ENCODE measurements at regions not wholly inside any gene's neighbourhood (a gene's known extent, or its start where the extent isn't known, plus 50 kb on each side); places are given as distances from the start of the nearest gene placed in this dataset.

- peaks cover 31% of the 10 kb centered on the region for H3K27me3 ChIP-seq (replicated peaks; ENCODE audit: insufficient read depth, low read depth, low read length, poor library complexity)
- CTCF ChIA-PET, result no interaction called here
- H3K9me3 ChIP-seq (ENCODE audit: low read depth, low read length, poor library complexity, severe bottlenecking), result no peaks in the 10 kb centered on the region
- no peak overlapping the region for H3K27ac ChIP-seq (ENCODE audit: low read depth, low read length, poor library complexity, severe bottlenecking)
- H3K36me3 ChIP-seq (ENCODE audit: insufficient read depth, low read length, poor library complexity, severe bottlenecking), result no peaks in the 10 kb centered on the region
- POLR2A ChIA-PET (ENCODE audit: low non-redundant PET), result no interaction called here
- H3K4me1 ChIP-seq (ENCODE audit: insufficient read depth, low read length, poor library complexity, severe bottlenecking), result no peaks in the 10 kb centered on the region
- intact Hi-C loops (cut with micrococcal nuclease; ENCODE audit: unreplicated experiment), result no loop called here
- no peak for DNase-seq (ENCODE audit: low spot score)
- no TSS peak for BruUV-seq (replicated peaks)
- H3K4me3 ChIP-seq (ENCODE audit: low read depth, low read length, poor library complexity, severe bottlenecking), result no peak overlapping the region
- TF ChIP-seq, protein P1, sequence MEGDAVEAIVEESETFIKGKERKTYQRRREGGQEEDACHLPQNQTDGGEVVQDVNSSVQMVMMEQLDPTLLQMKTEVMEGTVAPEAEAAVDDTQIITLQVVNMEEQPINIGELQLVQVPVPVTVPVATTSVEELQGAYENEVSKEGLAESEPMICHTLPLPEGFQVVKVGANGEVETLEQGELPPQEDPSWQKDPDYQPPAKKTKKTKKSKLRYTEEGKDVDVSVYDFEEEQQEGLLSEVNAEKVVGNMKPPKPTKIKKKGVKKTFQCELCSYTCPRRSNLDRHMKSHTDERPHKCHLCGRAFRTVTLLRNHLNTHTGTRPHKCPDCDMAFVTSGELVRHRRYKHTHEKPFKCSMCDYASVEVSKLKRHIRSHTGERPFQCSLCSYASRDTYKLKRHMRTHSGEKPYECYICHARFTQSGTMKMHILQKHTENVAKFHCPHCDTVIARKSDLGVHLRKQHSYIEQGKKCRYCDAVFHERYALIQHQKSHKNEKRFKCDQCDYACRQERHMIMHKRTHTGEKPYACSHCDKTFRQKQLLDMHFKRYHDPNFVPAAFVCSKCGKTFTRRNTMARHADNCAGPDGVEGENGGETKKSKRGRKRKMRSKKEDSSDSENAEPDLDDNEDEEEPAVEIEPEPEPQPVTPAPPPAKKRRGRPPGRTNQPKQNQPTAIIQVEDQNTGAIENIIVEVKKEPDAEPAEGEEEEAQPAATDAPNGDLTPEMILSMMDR (conservative IDR thresholded peaks at IDR 0.05; ENCODE audit: low read depth, low read length), result no peak
- TF ChIP-seq EZH2 (IDR thresholded peaks at IDR 0.05; ENCODE audit: borderline replicate concordance, low read depth, low read length, poor library complexity, severe bottlenecking), result no peak
Measured at GRCh38 chr17:33615861-33616260, 322.8 kb upstream of the ASIC2 start.

DNA sequence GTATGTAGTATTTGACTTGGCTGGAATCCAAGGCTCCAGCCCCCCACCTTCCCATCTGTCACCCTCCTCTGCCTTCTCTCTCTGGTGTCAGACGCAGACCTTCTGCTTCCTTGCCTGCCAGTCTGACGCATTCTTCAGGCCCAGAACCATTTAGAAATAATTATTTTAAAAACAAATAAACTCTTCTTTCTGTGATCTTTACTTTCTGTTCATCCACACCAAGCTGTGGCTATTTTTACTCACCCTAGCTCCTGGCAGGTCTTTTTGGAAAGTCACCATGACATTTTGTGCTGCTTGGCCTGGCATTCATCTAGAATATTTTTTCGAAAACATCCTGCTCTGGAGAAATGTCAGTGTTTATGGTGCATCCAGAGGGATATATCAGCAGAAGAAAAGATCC is 330.7 kb upstream of the ASIC2 start:
- no peak for DNase-seq (ENCODE audit: low spot score)
- CTCF ChIA-PET, result no interaction called here
- H3K4me1 ChIP-seq (ENCODE audit: insufficient read depth, low read length, poor library complexity, severe bottlenecking), result no peaks in the 10 kb centered on the region
- TF ChIP-seq, protein P1 (conservative IDR thresholded peaks at IDR 0.05; ENCODE audit: low read depth, low read length), result no peak
- no peak for TF ChIP-seq EZH2 (IDR thresholded peaks at IDR 0.05; ENCODE audit: borderline replicate concordance, low read depth, low read length, poor library complexity, severe bottlenecking)
- H3K4me3 ChIP-seq (ENCODE audit: low read depth, low read length, poor library complexity, severe bottlenecking), result no peak overlapping the region
- intact Hi-C loops (cut with micrococcal nuclease; ENCODE audit: unreplicated experiment), result no loop called here
- H3K27me3 ChIP-seq (replicated peaks; ENCODE audit: insufficient read depth, low read depth, low read length, poor library complexity), result peaks cover 13% of the 10 kb centered on the region
- no peaks in the 10 kb centered on the region for H3K9me3 ChIP-seq (ENCODE audit: low read depth, low read length, poor library complexity, severe bottlenecking)
- no peaks in the 10 kb centered on the region for H3K36me3 ChIP-seq (ENCODE audit: insufficient read depth, low read length, poor library complexity, severe bottlenecking)
- POLR2A ChIA-PET (ENCODE audit: low non-redundant PET), result no interaction called here
- H3K27ac ChIP-seq (ENCODE audit: low read depth, low read length, poor library complexity, severe bottlenecking), result no peak overlapping the region
- BruUV-seq (replicated peaks), result no TSS peak

DNA sequence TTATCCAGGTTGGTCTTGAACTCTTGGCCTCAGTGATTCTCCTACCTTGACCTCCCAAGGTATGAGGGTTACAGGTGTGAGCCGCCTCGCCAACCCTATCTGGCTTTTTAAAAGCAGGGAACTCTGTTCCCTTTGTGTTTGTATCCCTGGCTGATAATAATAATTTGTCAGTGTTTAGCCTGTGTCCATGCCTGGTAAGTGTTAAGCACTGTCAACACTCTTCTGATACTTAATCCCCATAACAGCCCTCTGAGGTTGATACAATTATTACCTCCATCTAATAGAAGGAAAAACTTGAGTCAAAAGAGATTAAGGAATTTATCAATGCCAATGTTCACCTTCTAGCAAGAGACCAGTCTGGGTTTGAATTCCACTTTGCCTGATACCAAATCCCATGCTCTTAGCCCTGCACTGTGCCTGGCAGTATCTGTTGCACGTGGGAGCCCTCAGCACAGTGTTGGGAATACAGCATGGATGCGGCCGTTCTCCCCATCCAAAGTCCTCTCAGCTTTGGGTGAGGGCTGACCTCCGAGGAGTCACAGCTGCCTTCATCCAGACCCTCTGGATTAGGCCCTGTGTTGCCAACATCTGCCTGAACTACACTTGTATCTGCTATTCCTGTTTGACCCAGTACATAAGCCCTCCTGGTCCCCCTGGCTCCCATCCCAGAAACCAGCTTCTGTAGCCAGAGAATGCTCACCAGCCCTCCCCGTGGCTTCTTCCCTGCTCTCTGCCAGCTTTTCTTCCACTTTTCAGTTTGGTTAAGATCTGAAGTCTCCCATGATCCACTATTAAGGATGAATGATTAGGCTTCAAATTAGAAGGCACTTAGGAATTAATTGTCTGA is 335.6 kb upstream of the ASIC2 start:
- ChIA-PET CTCF (no interaction called here), POLR2A (ENCODE audit: low non-redundant PET) (no interaction called here)

More for the DNA sequence above, 335.6 kb upstream of the ASIC2 start:
- Histone ChIP-seq H3K27ac (ENCODE audit: low read depth, low read length, poor library complexity, severe bottlenecking) (no peak overlapping the region), H3K27me3 (replicated peaks; ENCODE audit: insufficient read depth, low read depth, low read length, poor library complexity) (peaks cover 3% of the 10 kb centered on the region), H3K4me3 (ENCODE audit: low read depth, low read length, poor library complexity, severe bottlenecking) (no peak overlapping the region), H3K4me1 (ENCODE audit: insufficient read depth, low read length, poor library complexity, severe bottlenecking) (no peaks in the 10 kb centered on the region), H3K36me3 (ENCODE audit: insufficient read depth, low read length, poor library complexity, severe bottlenecking) (no peaks in the 10 kb centered on the region), H3K9me3 (ENCODE audit: low read depth, low read length, poor library complexity, severe bottlenecking) (no peaks in the 10 kb centered on the region)
- intact Hi-C loops (cut with micrococcal nuclease; ENCODE audit: unreplicated experiment), result no loop called here
- no peak for DNase-seq (ENCODE audit: low spot score)
- TF ChIP-seq, protein P1 (conservative IDR thresholded peaks at IDR 0.05; ENCODE audit: low read depth, low read length), result no peak
- no peak for TF ChIP-seq EZH2 (IDR thresholded peaks at IDR 0.05; ENCODE audit: borderline replicate concordance, low read depth, low read length, poor library complexity, severe bottlenecking)
- BruUV-seq (replicated peaks), result no TSS peak
